Esophagus squamous epithelium (tissue), 5 donors: ENCODE measurements at regions not wholly inside any gene's neighbourhood (a gene's known extent, or its start where the extent isn't known, plus 50 kb on each side); places are given as distances from the start of the nearest gene placed in this dataset.

Source experiments
- DNase-seq: peaks from one replicate; lab custom pipeline; 2025; lab: John Stamatoyannopoulos, UW
- H3K27ac ChIP-seq, 4 donors: fragments of 200-600 bp; sonication (generic); one replicate each; pipeline ENCODE4 v1.5.1; 2016 to 2019; ENCODE audit warnings: mild to moderate bottlenecking in 1 of 4
- H3K27me3 ChIP-seq, 4 donors: fragments of 200-600 bp; sonication (generic); 1 replicate in 3 of 4; 2 replicates in 1 of 4; pipeline versions ENCODE4 v1.5.1 to v1.6.0; 2017 to 2021; ENCODE audit warnings: antibody characterized with exemption in 1 of 4
- H3K36me3 ChIP-seq, 3 donors: fragments of 200-600 bp; sonication (generic); one replicate each; pipeline ENCODE4 v1.5.1; 2016 to 2019
- H3K4me1 ChIP-seq, 3 donors: fragments of 200-600 bp; sonication (generic); one replicate each; pipeline ENCODE4 v1.5.1; 2017 to 2019
- H3K4me3 ChIP-seq, 4 donors: fragments of 200-600 bp; sonication (generic); 1 replicate in 3 of 4; 2 replicates in 1 of 4; pipeline ENCODE4 v1.5.1; 2016 to 2019; ENCODE audit warnings: mild to moderate bottlenecking in 2 of 4, moderate library complexity in 1 of 4
- H3K9me3 ChIP-seq, 3 donors: fragments of 200-600 bp; sonication (generic); one replicate each; pipeline ENCODE4 v1.5.1; 2016 to 2019
- CTCF ChIP-seq, 6 experiments: fragments of 450-650 bp in 4 of 6; fragments of 200-600 bp in 2 of 6; sonication (generic) in 2 of 6; IDR thresholded peaks; one replicate each; pipeline ENCODE4 v1.5.1; 2016 to 2019; ENCODE audit warnings: antibody characterized with exemption in 6 of 6, mild to moderate bottlenecking in 4 of 6, moderate library complexity in 4 of 6
- POLR2A ChIP-seq, 4 donors: fragments of 450-650 bp; IDR thresholded peaks; one replicate each; pipeline ENCODE4 v1.6.1; 2017; ENCODE audit warnings: antibody characterized with exemption in 4 of 4, mild to moderate bottlenecking in 4 of 4, moderate library complexity in 3 of 4
- WGBS, 2 donors: methylation state at CpG; one replicate each; pipeline ENCODE4 v1.1.5; 2018; 5-methylcytosine and 5-hydroxymethylcytosine counted together
- intact Hi-C: fragments of 100-400 bp; cut with DNase I; formaldehyde crosslinking; loops from one replicate; pipeline ENCODE4 v1.15.0; 2022
- donor health status: DM: yes; HTN: yes; CAD: no.

- Histone ChIP-seq H3K4me1 (no peaks in the 10 kb centered on the region), H3K36me3 (no peaks in the 10 kb centered on the region), H3K27ac (no peak overlapping the region), H3K27me3 (peaks cover 0 to 53% (median 0%) of the 10 kb centered on the region in 4 donors), H3K4me3 (no peak overlapping the region), H3K9me3 (no peaks in the 10 kb centered on the region)
- WGBS, 2 donors, result 55 to 57% methylated on average over 14 of the region's 16 CpGs
- DNase-seq, result no peak
- intact Hi-C loops, result no loop called here
- TF ChIP-seq CTCF (IDR thresholded peaks at IDR 0.05) (no peak), POLR2A (IDR thresholded peaks at IDR 0.05) (no peak)
These were observed 573.3 kb downstream of the PTPRU start for GRCh38 chr1:29809446-29810120.

- no peaks in the 10 kb centered on the region for H3K9me3 ChIP-seq
- H3K27me3 ChIP-seq, result peaks cover 0 to 63% (median 0%) of the 10 kb centered on the region in 4 donors
- WGBS, 2 donors, result 74 to 86% methylated on average over 5 to 7 of the region's 8 CpGs
- H3K36me3 ChIP-seq, result no peaks in the 10 kb centered on the region
- no peak overlapping the region for H3K4me3 ChIP-seq
- no peak overlapping the region for H3K27ac ChIP-seq
- no peak for DNase-seq
- no peak for TF ChIP-seq POLR2A (IDR thresholded peaks at IDR 0.05)
- no peaks in the 10 kb centered on the region for H3K4me1 ChIP-seq
- intact Hi-C loops, result no loop called here
These were observed 572.0 kb downstream of the PTPRU start for GRCh38 chr1:29808141-29808995.

- no peak for DNase-seq
- Histone ChIP-seq H3K4me3 (no peak overlapping the region), H3K27ac (no peak overlapping the region), H3K27me3 (peaks cover 0 to 70% (median 0%) of the 10 kb centered on the region in 4 donors), H3K9me3 (no peaks in the 10 kb centered on the region), H3K36me3 (no peaks in the 10 kb centered on the region), H3K4me1 (no peaks in the 10 kb centered on the region)
- intact Hi-C loops, result no loop called here
- WGBS, 2 donors, result 85 to 86% methylated on average over 4 to 5 of the region's 5 CpGs
- TF ChIP-seq CTCF (IDR thresholded peaks at IDR 0.05), result no peak
- TF ChIP-seq POLR2A (IDR thresholded peaks at IDR 0.05), result no peak
These were observed 571.4 kb downstream of the PTPRU start for GRCh38 chr1:29807689-29808088.

- H3K27me3 ChIP-seq, result peaks cover 0 to 73% (median 0%) of the 10 kb centered on the region in 4 donors
- no peak for DNase-seq
- intact Hi-C loops, result no loop called here
These were observed 570.5 kb downstream of the PTPRU start for GRCh38 chr1:29806646-29807319.

GRCh38 chr1:29805896-29806160 lies 569.5 kb downstream of the PTPRU start:
- no peaks in the 10 kb centered on the region for H3K36me3 ChIP-seq
- DNase-seq, result no peak
- H3K9me3 ChIP-seq, result no peaks in the 10 kb centered on the region
- H3K27me3 ChIP-seq, result peaks cover 0 to 77% (median 0%) of the 10 kb centered on the region in 4 donors
- H3K27ac ChIP-seq, result no peak overlapping the region
- WGBS, 2 donors, result 72 to 95% methylated on average over 4 of the region's 4 CpGs
- TF ChIP-seq POLR2A (IDR thresholded peaks at IDR 0.05) (no peak), CTCF (IDR thresholded peaks at IDR 0.05) (no peak)
- peaks cover 0 to 15% (median 0%) of the 10 kb centered on the region in 3 donors for H3K4me1 ChIP-seq
- no peak overlapping the region for H3K4me3 ChIP-seq
- intact Hi-C loops, result no loop called here

More at GRCh38 chr1:29806646-29807319, 570.5 kb downstream of the PTPRU start:
- Histone ChIP-seq H3K4me1 (peaks cover 0 to 8% (median 0%) of the 10 kb centered on the region in 3 donors), H3K36me3 (no peaks in the 10 kb centered on the region), H3K4me3 (no peak overlapping the region), H3K27ac (no peak overlapping the region), H3K9me3 (no peaks in the 10 kb centered on the region)
- no peak for TF ChIP-seq CTCF (IDR thresholded peaks at IDR 0.05)
- TF ChIP-seq POLR2A (IDR thresholded peaks at IDR 0.05), result no peak
- 25 to 39% methylated on average over 2 to 3 of the region's 4 CpGs for WGBS, 2 donors
